ENCODE measurements at regions not wholly inside any gene's neighbourhood (a gene's known extent, or its start where the extent isn't known, plus 50 kb on each side); places are given as distances from the start of the nearest gene placed in this dataset.

- TF ChIP-seq CTCF (IDR thresholded peaks at IDR 0.05) (no peak), POLR2AphosphoS5 (IDR thresholded peaks at IDR 0.05; ENCODE audit: insufficient read depth in 1 of 2, low read depth in 1 of 2) (no peak)
Measured at GRCh38 chr13:50424993-50425392, 409.7 kb downstream of the KCNRG start.

All from vagina (tissue), 2 donors.